ENCODE measurements at regions not wholly inside any gene's neighbourhood (a gene's known extent, or its start where the extent isn't known, plus 50 kb on each side); places are given as distances from the start of the nearest gene placed in this dataset.
A peak's percentile ranks its signal among the peaks of the same experiment; 100 is the strongest.

DNA sequence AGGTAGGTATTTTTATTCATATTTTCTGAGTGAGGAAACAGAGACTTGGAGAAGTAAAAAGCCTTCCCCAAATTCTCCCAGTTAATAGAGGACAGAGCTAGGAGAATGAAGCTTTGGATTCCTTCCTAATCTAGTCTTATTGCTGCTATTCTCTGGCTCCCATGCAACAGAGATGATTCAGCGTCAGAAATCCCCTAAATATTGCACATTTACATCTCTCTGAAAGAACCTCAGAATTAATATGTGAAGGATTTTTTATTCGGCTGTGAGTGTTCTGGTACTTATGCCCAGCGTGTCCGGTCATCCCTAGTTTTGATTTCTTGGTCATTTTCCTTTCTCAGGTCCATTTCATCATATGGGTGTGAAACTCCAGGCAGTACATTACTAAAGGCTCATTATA lies 91.2 kb upstream of the SESTD1 start:
- intact Hi-C loops (cut with DNase I) = no loop called here
- Histone ChIP-seq H3K27me3 (no peaks in the 10 kb centered on the region), H3K9me3 (replicated peaks in 1 of 3) (no peaks in the 10 kb centered on the region), H3K36me3 (replicated peaks in 1 of 2) (no peaks in the 10 kb centered on the region), H3K27ac (no peak overlapping the region), H3K4me3 (no peak overlapping the region), H3K4me1 (replicated peaks in 1 of 2) (no peaks in the 10 kb centered on the region)
- WGBS, 4 donors = 68 to 80% (median 75%) methylated on average over 4 of the region's 4 CpGs
- no peak for DNase-seq
- TF ChIP-seq POLR2A (IDR thresholded peaks at IDR 0.05) = no peak
- TF ChIP-seq, protein P1, sequence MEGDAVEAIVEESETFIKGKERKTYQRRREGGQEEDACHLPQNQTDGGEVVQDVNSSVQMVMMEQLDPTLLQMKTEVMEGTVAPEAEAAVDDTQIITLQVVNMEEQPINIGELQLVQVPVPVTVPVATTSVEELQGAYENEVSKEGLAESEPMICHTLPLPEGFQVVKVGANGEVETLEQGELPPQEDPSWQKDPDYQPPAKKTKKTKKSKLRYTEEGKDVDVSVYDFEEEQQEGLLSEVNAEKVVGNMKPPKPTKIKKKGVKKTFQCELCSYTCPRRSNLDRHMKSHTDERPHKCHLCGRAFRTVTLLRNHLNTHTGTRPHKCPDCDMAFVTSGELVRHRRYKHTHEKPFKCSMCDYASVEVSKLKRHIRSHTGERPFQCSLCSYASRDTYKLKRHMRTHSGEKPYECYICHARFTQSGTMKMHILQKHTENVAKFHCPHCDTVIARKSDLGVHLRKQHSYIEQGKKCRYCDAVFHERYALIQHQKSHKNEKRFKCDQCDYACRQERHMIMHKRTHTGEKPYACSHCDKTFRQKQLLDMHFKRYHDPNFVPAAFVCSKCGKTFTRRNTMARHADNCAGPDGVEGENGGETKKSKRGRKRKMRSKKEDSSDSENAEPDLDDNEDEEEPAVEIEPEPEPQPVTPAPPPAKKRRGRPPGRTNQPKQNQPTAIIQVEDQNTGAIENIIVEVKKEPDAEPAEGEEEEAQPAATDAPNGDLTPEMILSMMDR (IDR thresholded peaks at IDR 0.05) = no peak

- Histone ChIP-seq H3K9me3 (replicated peaks in 1 of 3) (no peaks in the 10 kb centered on the region), H3K4me1 (replicated peaks in 1 of 2) (no peaks in the 10 kb centered on the region), H3K36me3 (replicated peaks in 1 of 2) (no peaks in the 10 kb centered on the region), H3K4me3 (no peak overlapping the region), H3K27me3 (no peaks in the 10 kb centered on the region), H3K27ac (no peak overlapping the region)
- DNase-seq = no peak
- intact Hi-C loops (cut with DNase I) = no loop called here
- TF ChIP-seq, protein P1 (IDR thresholded peaks at IDR 0.05) = peak in 4 of 6 experiments; percentile 9 to 39 (median 27)
- no peak for TF ChIP-seq POLR2A (IDR thresholded peaks at IDR 0.05)
- 42 to 58% (median 49%) methylated on average over 1 of the region's 1 CpG for WGBS, 4 donors
These were observed 90.3 kb upstream of the SESTD1 start for GRCh38 chr2:179354739-179355537.

DNA sequence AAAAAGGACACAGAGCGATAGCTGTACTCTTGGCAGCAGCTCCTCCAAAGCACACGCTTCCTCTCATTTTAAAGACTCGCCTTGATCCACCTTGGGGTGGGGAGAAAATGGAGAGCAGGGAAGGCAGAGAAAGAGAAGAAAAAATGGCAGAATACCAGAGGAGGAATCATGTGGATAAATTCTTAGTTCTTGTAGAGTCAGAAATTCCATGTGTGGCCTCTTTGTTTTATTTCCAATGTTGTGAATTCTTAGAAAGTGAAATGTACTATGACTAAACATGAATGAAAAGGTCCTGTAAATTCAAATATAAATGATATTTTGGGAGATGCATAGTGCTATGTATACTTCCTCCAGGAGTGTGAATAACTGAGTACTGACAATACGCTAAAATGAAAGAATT lies 89.7 kb upstream of the SESTD1 start:
- no peak overlapping the region for H3K4me3 ChIP-seq
- no peak for DNase-seq
- intact Hi-C loops (cut with DNase I) = no loop called here
- no peaks in the 10 kb centered on the region for H3K36me3 ChIP-seq (replicated peaks in 1 of 2)
- H3K27ac ChIP-seq = no peak overlapping the region
- no peaks in the 10 kb centered on the region for H3K9me3 ChIP-seq (replicated peaks in 1 of 3)
- TF ChIP-seq, protein P1 (IDR thresholded peaks at IDR 0.05) = no peak
- TF ChIP-seq POLR2A (IDR thresholded peaks at IDR 0.05) = no peak
- H3K27me3 ChIP-seq = no peaks in the 10 kb centered on the region
- H3K4me1 ChIP-seq (replicated peaks in 1 of 2) = no peaks in the 10 kb centered on the region
- 91 to 97% (median 92%) methylated on average over 4 of the region's 4 CpGs for WGBS, 4 donors

DNA sequence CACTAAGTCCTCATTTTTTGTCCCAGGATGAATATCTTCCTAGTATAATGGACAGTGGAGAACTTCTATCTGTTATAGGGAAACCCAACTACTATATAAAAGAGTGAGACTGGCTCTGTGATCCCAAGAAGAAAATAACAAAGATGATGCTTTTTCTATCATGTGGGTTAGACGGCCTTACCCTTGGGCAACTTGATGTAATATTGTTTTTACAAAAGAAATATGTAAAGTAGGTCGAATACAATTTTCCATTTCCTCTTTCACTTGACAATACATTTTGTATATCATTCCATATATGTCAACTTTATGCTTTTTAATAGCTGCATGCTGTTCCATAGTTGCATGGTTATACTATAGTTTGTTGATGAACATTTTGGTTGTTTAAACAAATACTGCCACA lies 87.5 kb upstream of the SESTD1 start:
- H3K4me1 ChIP-seq (replicated peaks in 1 of 2) = no peaks in the 10 kb centered on the region
- 79 to 88% (median 80%) methylated on average over 2 of the region's 2 CpGs for WGBS, 4 donors
- no peak overlapping the region for H3K4me3 ChIP-seq
- TF ChIP-seq, protein P1 (IDR thresholded peaks at IDR 0.05) = no peak
- TF ChIP-seq POLR2A (IDR thresholded peaks at IDR 0.05) = no peak
- no peak for DNase-seq
- intact Hi-C loops (cut with DNase I) = no loop called here
- H3K36me3 ChIP-seq (replicated peaks in 1 of 2) = no peaks in the 10 kb centered on the region
- no peaks in the 10 kb centered on the region for H3K27me3 ChIP-seq
- no peaks in the 10 kb centered on the region for H3K9me3 ChIP-seq (replicated peaks in 1 of 3)
- no peak overlapping the region for H3K27ac ChIP-seq
